Upper lobe of left lung (tissue), 4 donors: ENCODE measurements at regions not wholly inside any gene's neighbourhood (a gene's known extent, or its start where the extent isn't known, plus 50 kb on each side); places are given as distances from the start of the nearest gene placed in this dataset.

Experiments used
- CTCF ChIP-seq, 6 experiments: fragments of 450-650 bp in 4 of 6; fragments of 200-600 bp in 2 of 6; sonication (generic) in 2 of 6; IDR thresholded peaks; one replicate each; pipeline ENCODE4 v1.5.1; 2016 to 2019; ENCODE audit warnings: antibody characterized with exemption in 6 of 6
- EP300 ChIP-seq, 4 donors: sonication (generic); formaldehyde crosslinking; IDR thresholded peaks; one replicate each; pipeline ENCODE4 v1.5.1; 2017; ENCODE audit warnings: antibody characterized with exemption in 4 of 4, control low read depth in 2 of 4
- POLR2A ChIP-seq, 4 donors: fragments of 450-650 bp; IDR thresholded peaks; one replicate each; pipeline ENCODE4 v1.5.1; 2016 to 2017; ENCODE audit warnings: antibody characterized with exemption in 4 of 4, mild to moderate bottlenecking in 2 of 4

GRCh38 chr2:239791526-239792404 is 233.4 kb downstream of the NDUFA10 start:
- TF ChIP-seq CTCF (IDR thresholded peaks at IDR 0.05) (no peak), POLR2A (IDR thresholded peaks at IDR 0.05) (no peak), EP300 (IDR thresholded peaks at IDR 0.05) (no peak)
